Astrocyte of the cerebellum (primary cell): ENCODE measurements at regions not wholly inside any gene's neighbourhood (a gene's known extent, or its start where the extent isn't known, plus 50 kb on each side); places are given as distances from the start of the nearest gene placed in this dataset.
"Not testable (repeated sequence)": the region's sequence is repeated elsewhere in the genome, so short reads cannot be mapped to it uniquely, and the experiment has no call there.

Experiments used
- DNase-seq: peaks from one replicate; pipeline ENCODE4 v3.0.0-alpha.2; 2011; ENCODE audit warnings: low read depth
- H3K4me3 ChIP-seq: 2 replicates; pipeline ENCODE4 v1.5.1; 2011; ENCODE audit warnings: mild to moderate bottlenecking, low read depth, low read length, moderate library complexity
- in situ Hi-C: cut with HindIII; loops from 2 replicates; pipeline ENCODE4 v1.10.0; 2017; ENCODE audit warnings: low sequenced_read_pairs
- TF ChIP-seq, protein P1 (sequence below): IDR thresholded peaks from 2 replicates; pipeline ENCODE4 v1.5.1; 2012; ENCODE audit warnings: low read length, low read depth, moderate library complexity, mild to moderate bottlenecking; ENCODE audit errors: missing control alignments

DNA sequence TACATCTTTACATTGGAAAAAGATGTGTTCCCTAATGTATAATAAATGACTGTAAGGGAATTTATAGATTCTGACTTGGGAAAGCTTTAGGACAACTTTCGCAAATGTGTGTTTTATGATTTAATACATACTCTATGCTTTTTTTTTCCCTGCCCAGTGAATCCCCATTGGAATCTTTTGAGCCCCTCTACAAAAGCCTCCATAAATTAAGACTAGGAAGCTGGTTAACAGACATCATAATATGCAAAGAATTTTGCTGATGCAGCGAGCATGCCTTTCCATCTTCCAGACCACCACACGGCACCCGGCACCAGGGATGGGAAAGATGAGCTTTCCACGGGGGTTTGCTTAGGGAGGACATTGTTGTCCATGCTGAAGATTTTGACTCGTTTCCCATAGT, 156.1 kb upstream of the IVNS1ABP start:
- in situ Hi-C loops = no loop called here
- TF ChIP-seq, protein P1, sequence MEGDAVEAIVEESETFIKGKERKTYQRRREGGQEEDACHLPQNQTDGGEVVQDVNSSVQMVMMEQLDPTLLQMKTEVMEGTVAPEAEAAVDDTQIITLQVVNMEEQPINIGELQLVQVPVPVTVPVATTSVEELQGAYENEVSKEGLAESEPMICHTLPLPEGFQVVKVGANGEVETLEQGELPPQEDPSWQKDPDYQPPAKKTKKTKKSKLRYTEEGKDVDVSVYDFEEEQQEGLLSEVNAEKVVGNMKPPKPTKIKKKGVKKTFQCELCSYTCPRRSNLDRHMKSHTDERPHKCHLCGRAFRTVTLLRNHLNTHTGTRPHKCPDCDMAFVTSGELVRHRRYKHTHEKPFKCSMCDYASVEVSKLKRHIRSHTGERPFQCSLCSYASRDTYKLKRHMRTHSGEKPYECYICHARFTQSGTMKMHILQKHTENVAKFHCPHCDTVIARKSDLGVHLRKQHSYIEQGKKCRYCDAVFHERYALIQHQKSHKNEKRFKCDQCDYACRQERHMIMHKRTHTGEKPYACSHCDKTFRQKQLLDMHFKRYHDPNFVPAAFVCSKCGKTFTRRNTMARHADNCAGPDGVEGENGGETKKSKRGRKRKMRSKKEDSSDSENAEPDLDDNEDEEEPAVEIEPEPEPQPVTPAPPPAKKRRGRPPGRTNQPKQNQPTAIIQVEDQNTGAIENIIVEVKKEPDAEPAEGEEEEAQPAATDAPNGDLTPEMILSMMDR = no peak
- DNase-seq = no peak
- H3K4me3 ChIP-seq = no peak overlapping the region

DNA sequence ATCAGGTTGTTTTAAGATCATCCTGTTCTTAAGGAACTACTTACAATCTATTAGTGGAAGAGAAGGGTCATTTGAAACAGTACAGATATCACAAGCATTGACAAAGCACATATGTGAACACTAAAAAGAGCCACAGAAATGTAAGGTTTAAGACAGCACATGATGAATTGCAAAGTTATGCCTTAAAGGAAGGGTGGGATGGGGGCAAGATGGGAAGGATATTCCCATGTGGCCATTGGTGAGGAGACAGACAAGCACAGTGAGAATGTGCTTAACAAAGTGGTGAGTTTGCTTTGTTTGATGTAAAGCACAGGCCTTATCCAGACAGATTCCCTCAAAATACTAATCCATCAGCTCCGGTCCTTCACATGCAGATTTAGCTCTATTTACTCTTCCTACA, 151.6 kb upstream of the IVNS1ABP start:
- H3K4me3 ChIP-seq = no peak overlapping the region
- TF ChIP-seq, protein P1 = no peak
- in situ Hi-C loops = no loop called here
- no peak for DNase-seq

DNA sequence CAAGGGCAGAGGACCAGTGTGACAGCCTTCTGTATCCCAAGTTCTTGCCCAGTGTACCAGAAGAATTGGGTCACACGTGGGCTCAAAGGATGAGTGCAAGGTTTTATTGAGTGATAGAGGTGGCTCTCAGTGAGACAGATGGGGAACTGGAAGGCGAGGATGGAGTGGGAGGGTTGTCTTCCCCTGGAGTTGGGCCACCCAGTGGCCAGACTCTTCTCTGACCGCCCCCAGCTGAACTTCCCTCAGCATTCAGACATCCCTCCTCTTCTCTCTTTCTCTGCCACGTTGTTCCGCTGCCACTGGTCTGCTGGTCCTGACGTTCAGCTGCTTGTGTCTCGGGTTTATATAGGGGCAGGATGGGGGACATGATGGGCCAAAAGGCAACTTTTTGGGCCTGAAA, 150.1 kb upstream of the IVNS1ABP start:
- no peak for DNase-seq
- TF ChIP-seq, protein P1 = no peak
- in situ Hi-C loops = no loop called here
- no peak overlapping the region for H3K4me3 ChIP-seq

DNA sequence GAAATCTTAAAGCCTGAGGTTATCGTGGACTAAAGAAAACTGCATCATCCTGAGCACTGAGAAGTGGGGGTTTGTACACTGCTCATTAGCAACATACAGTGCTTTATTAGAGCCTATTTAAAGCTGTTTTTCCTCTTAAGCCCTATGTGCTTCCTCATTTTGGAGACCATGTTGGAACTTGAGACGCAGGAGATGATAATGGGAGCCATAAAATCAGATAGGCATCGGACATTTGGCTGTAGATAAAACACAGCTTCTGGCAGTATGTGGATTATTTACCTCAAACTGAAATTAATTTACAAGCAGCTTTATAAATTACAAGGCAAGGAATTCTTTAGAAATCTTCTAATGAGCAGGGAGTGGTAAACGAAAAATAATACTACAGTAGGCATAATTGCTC, 147.7 kb upstream of the IVNS1ABP start:
- TF ChIP-seq, protein P1 = no peak
- in situ Hi-C loops = no loop called here
- DNase-seq = no peak
- no peak overlapping the region for H3K4me3 ChIP-seq

DNA sequence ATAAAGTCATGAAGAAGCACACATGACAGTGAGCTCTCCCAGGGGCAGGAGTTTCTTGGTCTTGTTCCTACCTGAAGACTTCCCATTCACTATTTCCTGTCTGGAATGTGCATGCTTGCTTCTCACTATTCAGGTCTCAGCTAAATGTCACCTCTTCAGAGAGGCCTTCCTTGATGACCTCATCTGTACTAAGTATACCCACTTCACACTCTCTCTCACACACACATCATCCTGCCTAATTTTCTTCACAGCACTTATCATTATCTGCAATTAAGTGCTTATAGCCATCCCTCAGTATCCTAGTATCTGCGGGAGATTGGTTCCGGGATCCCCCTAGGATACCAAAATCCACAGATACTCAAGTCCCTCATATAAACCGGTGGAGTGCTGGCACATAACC, 146.4 kb upstream of the IVNS1ABP start:
- H3K4me3 ChIP-seq = no peak overlapping the region
- no peak for DNase-seq
- TF ChIP-seq, protein P1 = no peak
- in situ Hi-C loops = no loop called here

DNA sequence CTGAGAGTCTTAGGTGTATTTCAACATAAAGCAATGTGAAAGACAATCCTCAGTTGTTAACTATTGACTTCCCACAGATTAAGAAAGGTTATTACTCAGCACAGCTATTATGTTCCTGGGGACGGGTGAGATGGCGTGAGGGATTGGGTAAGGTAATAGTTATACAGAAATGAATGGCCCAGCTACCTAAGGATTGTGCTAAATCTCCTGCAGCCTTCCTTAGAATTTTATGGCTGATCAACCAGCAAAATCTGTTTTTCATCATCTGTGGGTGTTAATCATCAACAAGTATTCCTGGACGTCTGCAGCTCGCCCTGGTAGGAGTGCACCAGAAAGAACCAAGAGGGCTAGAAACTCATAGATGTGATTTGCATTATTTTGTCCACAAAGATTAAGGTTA, 146.0 kb upstream of the IVNS1ABP start:
- TF ChIP-seq, protein P1 = no peak
- DNase-seq = no peak
- in situ Hi-C loops = no loop called here

DNA sequence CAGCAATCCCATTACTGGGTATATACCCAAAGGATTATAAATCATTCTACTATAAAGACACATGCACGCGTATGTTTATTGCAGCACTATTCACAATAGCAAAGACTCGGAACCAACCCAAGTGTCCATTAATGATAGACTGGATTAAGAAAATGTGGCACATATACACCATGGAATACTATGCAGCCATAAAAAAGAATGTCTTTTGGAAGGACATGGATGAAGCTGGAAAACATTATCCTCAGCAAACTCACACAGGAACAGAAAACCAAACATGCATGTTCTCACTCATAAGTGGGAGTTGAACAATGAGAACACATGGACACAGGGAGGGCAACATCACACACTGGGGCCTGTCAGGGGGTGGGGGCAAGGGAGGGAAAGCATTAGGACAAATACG, 143.7 kb upstream of the IVNS1ABP start:
- H3K4me3 ChIP-seq, in situ Hi-C loops, DNase-seq: not testable (repeated sequence)

More for the DNA sequence above, 146.0 kb upstream of the IVNS1ABP start:
- no peak overlapping the region for H3K4me3 ChIP-seq
